Fibroblast of skin of back (primary cell): ENCODE measurements at regions not wholly inside any gene's neighbourhood (a gene's known extent, or its start where the extent isn't known, plus 50 kb on each side); places are given as distances from the start of the nearest gene placed in this dataset.
A peak's percentile ranks its signal among the peaks of the same experiment; 100 is the strongest.

Source experiments
- DNase-seq: peaks from one replicate; pipeline ENCODE4 v3.0.0-alpha.2; 2013

- DNase-seq: no peak
These were observed 75.9 kb downstream of the EDN3 start for GRCh38 chr20:59376109-59376841.

GRCh38 chr20:59376998-59377397 lies 76.6 kb downstream of the EDN3 start:
- DNase-seq: no peak

- DNase-seq: peak; percentile 51
These were observed 77.4 kb downstream of the EDN3 start for GRCh38 chr20:59377842-59378241.

GRCh38 chr20:59378396-59378795 lies 78.0 kb downstream of the EDN3 start:
- DNase-seq: peak; percentile 52

- peak; percentile 58 for DNase-seq
These were observed 78.6 kb downstream of the EDN3 start for GRCh38 chr20:59378966-59379365.

- DNase-seq: no peak
These were observed 81.3 kb downstream of the EDN3 start for GRCh38 chr20:59381689-59382088.

GRCh38 chr20:59382157-59382725 lies 81.8 kb downstream of the EDN3 start:
- DNase-seq: no peak

- DNase-seq: no peak
These were observed 82.5 kb downstream of the EDN3 start for GRCh38 chr20:59382907-59383306.

- DNase-seq: no peak
These were observed 84.6 kb downstream of the EDN3 start for GRCh38 chr20:59385038-59385437.

GRCh38 chr20:59385480-59385879 lies 85.1 kb downstream of the EDN3 start:
- DNase-seq: peak; percentile 63

- DNase-seq: peak; percentile 84
These were observed 86.4 kb downstream of the EDN3 start for GRCh38 chr20:59386809-59387208.

GRCh38 chr20:59387891-59388290 lies 87.5 kb downstream of the EDN3 start:
- DNase-seq: no peak

GRCh38 chr20:59388402-59388801 lies 88.0 kb downstream of the EDN3 start:
- no peak for DNase-seq

- no peak for DNase-seq
These were observed 90.0 kb downstream of the EDN3 start for GRCh38 chr20:59390437-59390836.

GRCh38 chr20:59391975-59392374 lies 91.6 kb downstream of the EDN3 start:
- no peak for DNase-seq

- peak; percentile 72 for DNase-seq
These were observed 92.3 kb downstream of the EDN3 start for GRCh38 chr20:59392736-59393135.

- DNase-seq: no peak
These were observed 92.7 kb downstream of the EDN3 start for GRCh38 chr20:59393142-59393541.

GRCh38 chr20:59395729-59396128 lies 95.3 kb downstream of the EDN3 start:
- no peak for DNase-seq

- DNase-seq: peak; percentile 36
These were observed 98.3 kb downstream of the EDN3 start for GRCh38 chr20:59398537-59399205.

- no peak for DNase-seq
These were observed 99.2 kb downstream of the EDN3 start for GRCh38 chr20:59399426-59400099.

- DNase-seq: no peak
These were observed 100.3 kb downstream of the EDN3 start for GRCh38 chr20:59400708-59401107.

- peak; percentile 32 for DNase-seq
These were observed 102.3 kb downstream of the EDN3 start for GRCh38 chr20:59402681-59403080.

GRCh38 chr20:59403261-59403961 lies 103.0 kb downstream of the EDN3 start:
- DNase-seq: peak; percentile 35
